GM21381 (cell line): ENCODE measurements at regions not wholly inside any gene's neighbourhood (a gene's known extent, or its start where the extent isn't known, plus 50 kb on each side); places are given as distances from the start of the nearest gene placed in this dataset.

ENCODE experiments used
- ATAC-seq: cut with Tn5 transposase; IDR thresholded peaks from one replicate; pipeline ENCODE4 v1.9.1; 2021; ENCODE audit warnings: mild to moderate bottlenecking, moderate library complexity; ENCODE audit not compliant: unreplicated experiment

- ATAC-seq: no peak
These were observed 94.8 kb upstream of the SPATA31C2 start for GRCh38 chr9:88233091-88233490.

DNA sequence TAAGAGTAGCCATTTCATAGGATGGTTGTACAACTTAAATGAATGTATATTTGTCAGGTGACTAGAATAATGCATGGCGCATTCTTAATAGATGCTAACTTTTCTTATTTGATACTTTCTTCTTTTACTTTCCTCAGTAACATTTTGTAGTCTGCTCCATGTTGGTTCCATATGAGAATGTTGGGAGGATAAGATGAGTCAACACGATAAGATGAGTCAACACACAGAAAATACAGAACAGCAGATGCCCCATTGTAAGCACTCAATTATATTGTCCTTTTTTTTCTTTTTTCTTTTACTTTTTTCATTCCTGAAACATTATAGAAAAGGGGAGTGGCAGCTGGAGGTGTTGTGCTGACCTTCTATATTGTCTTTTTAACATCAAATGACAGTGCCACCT is 92.3 kb upstream of the SPATA31C2 start:
- ATAC-seq: no peak

- no peak for ATAC-seq
These were observed 91.2 kb upstream of the SPATA31C2 start for GRCh38 chr9:88229434-88229833.

DNA sequence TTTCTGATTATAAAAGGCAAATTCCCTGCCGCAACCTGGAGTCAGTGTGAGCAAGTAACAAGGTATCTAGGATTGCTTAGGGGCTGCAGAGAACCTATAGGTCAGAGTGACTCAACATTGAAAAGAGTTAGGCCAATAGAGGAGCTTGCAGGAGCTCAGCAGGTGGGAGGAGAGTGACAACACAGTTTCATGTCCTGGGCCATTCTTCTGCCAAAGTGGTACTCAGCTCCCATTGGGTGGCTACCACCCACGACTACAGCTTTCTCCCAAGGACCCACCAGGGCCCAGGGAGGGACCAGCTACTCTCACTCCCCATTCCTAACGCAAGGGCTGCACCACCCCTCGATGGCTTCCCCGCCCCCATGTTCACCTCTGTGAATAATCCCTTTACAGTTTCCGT is 86.7 kb upstream of the SPATA31C2 start:
- ATAC-seq: no peak

DNA sequence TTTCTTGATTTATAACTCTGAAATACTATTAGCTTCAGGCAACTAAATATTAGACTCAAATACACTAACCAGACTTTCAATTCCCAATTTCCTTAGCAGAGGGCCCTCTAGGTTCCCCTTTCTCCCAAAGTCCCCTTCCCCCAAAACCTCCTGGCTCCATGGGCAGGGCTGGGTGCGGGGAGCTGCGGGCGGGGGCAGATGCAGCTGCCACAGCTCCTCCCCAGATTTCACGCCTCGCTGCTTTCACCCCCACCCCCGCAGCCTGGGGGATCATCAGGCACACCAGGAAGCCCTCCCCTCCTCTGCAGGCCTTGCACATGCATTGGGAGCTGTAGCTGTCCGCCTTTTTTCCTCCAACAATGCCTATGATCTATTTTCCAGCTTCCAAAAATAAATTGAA is 82.8 kb upstream of the SPATA31C2 start:
- ATAC-seq: no peak

GRCh38 chr9:88220652-88221051 is 82.4 kb upstream of the SPATA31C2 start:
- no peak for ATAC-seq

GRCh38 chr9:88219601-88220000 is 81.3 kb upstream of the SPATA31C2 start:
- ATAC-seq: no peak

DNA sequence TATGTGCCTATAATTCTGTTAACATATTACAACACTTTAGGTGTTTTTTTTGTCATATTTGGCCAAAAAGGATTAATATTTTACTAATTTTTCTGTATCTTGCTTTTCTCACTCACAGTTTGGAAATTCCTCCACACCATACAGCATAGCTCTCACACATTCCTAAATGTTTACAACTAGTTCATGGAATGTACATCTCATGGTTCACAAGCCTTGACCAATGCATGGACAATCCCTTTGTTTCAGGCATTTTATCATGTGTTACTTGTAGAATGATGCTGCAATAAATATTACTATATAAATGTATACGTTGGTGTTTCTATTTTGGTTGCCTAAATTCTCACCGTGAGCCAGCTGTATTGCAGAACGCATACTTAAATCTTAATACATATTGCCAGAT is 80.5 kb upstream of the SPATA31C2 start:
- ATAC-seq: no peak

GRCh38 chr9:88216126-88216995 is 78.1 kb upstream of the SPATA31C2 start:
- ATAC-seq: no peak

DNA sequence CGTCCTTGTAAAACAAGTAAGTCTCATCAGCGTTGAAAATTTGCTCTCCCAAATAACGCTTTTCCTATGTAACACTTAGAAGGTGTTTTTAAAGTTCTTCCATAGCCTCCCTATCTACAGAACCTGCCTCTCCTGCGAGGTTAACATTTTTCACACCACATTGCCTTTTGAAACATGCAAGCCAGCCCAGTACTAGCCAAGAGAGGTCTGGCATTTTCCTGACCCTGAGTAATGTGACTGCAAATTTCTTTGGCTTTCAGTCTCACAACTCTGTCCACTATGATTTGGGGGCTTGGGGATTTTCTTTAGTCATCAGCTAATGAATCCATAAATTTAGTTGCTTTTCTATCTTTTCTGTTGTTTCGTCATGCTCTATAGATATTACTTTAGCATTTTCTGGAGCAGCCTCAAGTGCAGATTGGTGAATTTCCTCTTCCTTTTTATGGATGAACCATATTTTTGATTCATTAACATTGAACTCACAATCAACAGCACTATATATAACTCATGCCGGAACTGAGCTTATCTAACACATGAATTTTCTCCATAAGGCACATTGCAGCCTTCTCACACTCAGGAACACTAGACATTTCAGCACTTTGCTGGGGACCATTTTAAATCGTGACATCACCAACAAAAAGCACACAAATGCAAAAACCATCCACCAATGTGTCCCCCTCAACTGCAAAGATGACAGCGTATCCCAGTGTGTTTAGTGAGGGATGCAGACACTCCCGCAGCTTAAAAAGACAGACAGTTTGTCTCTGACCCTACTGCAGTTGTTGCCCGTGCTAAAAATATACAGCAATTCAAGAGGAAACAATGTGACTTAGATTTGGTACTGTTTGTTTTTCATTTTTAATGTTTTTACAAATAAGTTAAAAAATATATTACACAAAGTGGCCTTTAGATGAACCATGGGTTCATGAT is 77.2 kb upstream of the SPATA31C2 start:
- no peak for ATAC-seq

GRCh38 chr9:88202321-88202720 is 64.0 kb upstream of the SPATA31C2 start:
- no peak for ATAC-seq

- ATAC-seq: no peak
These were observed 60.1 kb upstream of the SPATA31C2 start for GRCh38 chr9:88198341-88198807.

GRCh38 chr9:88197781-88198340 is 59.6 kb upstream of the SPATA31C2 start:
- ATAC-seq: no peak

GRCh38 chr9:88197016-88197415 is 58.7 kb upstream of the SPATA31C2 start:
- ATAC-seq: no peak

DNA sequence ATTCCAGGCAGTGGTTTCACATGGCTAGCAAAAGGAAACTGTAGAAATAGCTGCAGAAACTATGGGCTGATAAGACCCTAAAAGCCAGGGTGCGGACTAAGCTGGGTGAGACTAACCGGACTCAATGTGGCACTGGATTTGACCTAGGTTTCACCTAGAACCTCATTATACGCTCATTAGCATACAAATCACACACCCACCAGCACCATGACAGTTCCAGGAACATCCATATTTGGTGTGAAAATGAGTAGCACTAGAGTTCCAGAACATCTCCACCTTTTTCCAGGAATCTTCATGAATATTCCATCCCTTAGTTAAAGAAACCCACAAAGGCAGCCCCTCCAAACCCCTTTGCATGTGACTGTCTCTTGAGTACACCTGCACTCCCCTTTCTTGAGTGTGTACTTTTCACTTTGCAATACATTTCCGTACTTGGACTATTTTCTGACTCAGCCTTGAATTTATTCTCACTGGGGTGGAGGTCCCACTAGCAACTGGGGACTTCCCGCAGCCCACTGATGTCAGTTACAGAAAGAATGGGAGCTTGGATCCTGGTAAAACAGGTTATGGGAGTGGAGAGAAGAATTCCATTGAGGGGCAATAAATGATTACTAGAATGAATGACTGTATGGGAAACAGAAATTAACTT is 58.0 kb upstream of the SPATA31C2 start:
- no peak for ATAC-seq

DNA sequence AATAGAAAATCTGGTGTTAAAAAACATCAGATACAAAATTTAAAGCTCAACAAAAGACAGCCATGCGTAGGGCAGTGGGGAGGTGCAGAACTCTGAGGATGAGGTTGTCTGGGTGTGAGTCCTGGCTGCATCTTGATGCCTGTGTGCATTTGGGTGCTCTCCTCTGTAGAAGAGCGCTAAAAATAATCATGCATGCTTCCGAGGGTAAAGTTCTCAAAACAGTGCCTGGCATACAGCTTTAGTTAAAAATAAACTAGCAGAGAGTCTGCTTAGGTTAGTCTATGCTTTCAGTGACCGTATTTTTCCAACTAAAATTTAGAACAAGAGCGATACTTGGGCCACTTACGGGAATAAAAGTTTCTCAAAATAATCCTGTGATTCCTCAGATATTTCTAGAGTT is 55.5 kb upstream of the SPATA31C2 start:
- no peak for ATAC-seq

DNA sequence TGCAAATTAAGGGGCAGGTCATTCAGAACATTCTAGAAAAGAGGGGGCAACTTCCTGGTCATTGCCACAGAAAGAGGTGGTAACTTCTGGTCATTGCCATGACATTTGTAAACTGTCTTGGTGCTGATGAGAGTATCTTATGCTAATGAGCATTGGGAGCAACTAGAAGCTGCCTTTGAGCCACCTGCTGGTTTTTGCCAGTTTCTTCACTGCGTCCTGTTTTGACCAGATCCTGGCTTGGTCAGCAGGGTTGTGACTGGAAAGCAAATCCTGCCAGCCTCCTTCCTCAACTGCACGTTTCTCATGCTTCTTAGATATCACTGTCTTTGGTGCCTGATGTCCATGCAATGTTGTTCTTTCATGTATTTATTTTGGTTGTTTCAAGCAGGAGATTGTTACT is 53.2 kb upstream of the SPATA31C2 start:
- no peak for ATAC-seq

DNA sequence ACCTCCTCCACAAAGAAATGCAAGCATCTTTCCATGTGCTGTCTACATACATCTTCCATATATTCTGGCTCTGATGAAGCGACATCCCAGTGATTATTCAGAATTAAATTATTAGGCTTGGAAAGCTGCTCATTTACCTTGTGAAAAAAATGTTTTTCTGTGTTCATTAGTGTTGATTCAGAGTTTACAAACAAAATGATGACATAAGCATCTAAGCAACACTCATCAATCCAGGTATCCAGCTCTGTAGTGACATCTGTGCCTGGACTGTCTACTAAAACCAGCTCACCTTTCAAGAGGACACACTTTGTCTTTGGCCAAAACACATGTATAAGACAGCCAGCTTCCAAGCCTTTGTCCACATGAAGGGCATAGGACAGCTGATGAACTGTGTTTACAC is 51.1 kb upstream of the SPATA31C2 start:
- no peak for ATAC-seq
